ENCODE measurements at regions not wholly inside any gene's neighbourhood (a gene's known extent, or its start where the extent isn't known, plus 50 kb on each side); places are given as distances from the start of the nearest gene placed in this dataset.

- TF ChIP-seq, protein P1, sequence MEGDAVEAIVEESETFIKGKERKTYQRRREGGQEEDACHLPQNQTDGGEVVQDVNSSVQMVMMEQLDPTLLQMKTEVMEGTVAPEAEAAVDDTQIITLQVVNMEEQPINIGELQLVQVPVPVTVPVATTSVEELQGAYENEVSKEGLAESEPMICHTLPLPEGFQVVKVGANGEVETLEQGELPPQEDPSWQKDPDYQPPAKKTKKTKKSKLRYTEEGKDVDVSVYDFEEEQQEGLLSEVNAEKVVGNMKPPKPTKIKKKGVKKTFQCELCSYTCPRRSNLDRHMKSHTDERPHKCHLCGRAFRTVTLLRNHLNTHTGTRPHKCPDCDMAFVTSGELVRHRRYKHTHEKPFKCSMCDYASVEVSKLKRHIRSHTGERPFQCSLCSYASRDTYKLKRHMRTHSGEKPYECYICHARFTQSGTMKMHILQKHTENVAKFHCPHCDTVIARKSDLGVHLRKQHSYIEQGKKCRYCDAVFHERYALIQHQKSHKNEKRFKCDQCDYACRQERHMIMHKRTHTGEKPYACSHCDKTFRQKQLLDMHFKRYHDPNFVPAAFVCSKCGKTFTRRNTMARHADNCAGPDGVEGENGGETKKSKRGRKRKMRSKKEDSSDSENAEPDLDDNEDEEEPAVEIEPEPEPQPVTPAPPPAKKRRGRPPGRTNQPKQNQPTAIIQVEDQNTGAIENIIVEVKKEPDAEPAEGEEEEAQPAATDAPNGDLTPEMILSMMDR (IDR thresholded peaks at IDR 0.05), result no peak
- TF ChIP-seq POLR2A (IDR thresholded peaks at IDR 0.05), result no peak
Measured at GRCh38 chr12:111034886-111035577, 114.7 kb upstream of the MYL2 start.
